ENCODE measurements at regions not wholly inside any gene's neighbourhood (a gene's known extent, or its start where the extent isn't known, plus 50 kb on each side); places are given as distances from the start of the nearest gene placed in this dataset.

GRCh38 chr22:47781427-47782111, 1019.1 kb downstream of the TBC1D22A start:
- H3K36me3 ChIP-seq (ENCODE audit: control insufficient read depth in 2 of 2, insufficient read depth in 2 of 2, low read length in 2 of 2) = no peaks in the 10 kb centered on the region
- H3K27ac ChIP-seq (ENCODE audit: low read depth in 2 of 2, low read length in 2 of 2) = no peak overlapping the region
- H3K27me3 ChIP-seq (ENCODE audit: control insufficient read depth in 2 of 2, insufficient read depth in 2 of 2, low read length in 2 of 2) = no peaks in the 10 kb centered on the region
- no peak overlapping the region for H3K9ac ChIP-seq (ENCODE audit: low read depth in 1 of 2, low read length in 2 of 2)
- H3K4me3 ChIP-seq (ENCODE audit: low read length in 2 of 2) = no peak overlapping the region
- no peaks in the 10 kb centered on the region for H3K4me1 ChIP-seq (ENCODE audit: control insufficient read depth in 2 of 2, insufficient read depth in 2 of 2, low read length in 2 of 2)
- H3K9me3 ChIP-seq (ENCODE audit: control insufficient read depth in 2 of 2, low read length in 2 of 2) = no peaks in the 10 kb centered on the region

GRCh38 chr22:47781024-47781423, 1018.6 kb downstream of the TBC1D22A start:
- Histone ChIP-seq H3K4me1 (ENCODE audit: control insufficient read depth in 2 of 2, insufficient read depth in 2 of 2, low read length in 2 of 2) (no peaks in the 10 kb centered on the region), H3K36me3 (ENCODE audit: control insufficient read depth in 2 of 2, insufficient read depth in 2 of 2, low read length in 2 of 2) (no peaks in the 10 kb centered on the region), H3K27ac (ENCODE audit: low read depth in 2 of 2, low read length in 2 of 2) (no peak overlapping the region), H3K9me3 (ENCODE audit: control insufficient read depth in 2 of 2, low read length in 2 of 2) (no peaks in the 10 kb centered on the region), H3K4me3 (ENCODE audit: low read length in 2 of 2) (no peak overlapping the region), H3K9ac (ENCODE audit: low read depth in 1 of 2, low read length in 2 of 2) (no peak overlapping the region), H3K27me3 (ENCODE audit: control insufficient read depth in 2 of 2, insufficient read depth in 2 of 2, low read length in 2 of 2) (no peaks in the 10 kb centered on the region)

GRCh38 chr22:47780281-47780875, 1017.9 kb downstream of the TBC1D22A start:
- Histone ChIP-seq H3K36me3 (ENCODE audit: control insufficient read depth in 2 of 2, insufficient read depth in 2 of 2, low read length in 2 of 2) (no peaks in the 10 kb centered on the region), H3K27me3 (ENCODE audit: control insufficient read depth in 2 of 2, insufficient read depth in 2 of 2, low read length in 2 of 2) (no peaks in the 10 kb centered on the region), H3K27ac (ENCODE audit: low read depth in 2 of 2, low read length in 2 of 2) (no peak overlapping the region)

GRCh38 chr22:47779474-47779873, 1017.0 kb downstream of the TBC1D22A start:
- H3K4me3 ChIP-seq (ENCODE audit: low read length in 2 of 2) = no peak overlapping the region
- H3K36me3 ChIP-seq (ENCODE audit: control insufficient read depth in 2 of 2, insufficient read depth in 2 of 2, low read length in 2 of 2) = no peaks in the 10 kb centered on the region
- no peak overlapping the region for H3K27ac ChIP-seq (ENCODE audit: low read depth in 2 of 2, low read length in 2 of 2)
- H3K4me1 ChIP-seq (ENCODE audit: control insufficient read depth in 2 of 2, insufficient read depth in 2 of 2, low read length in 2 of 2) = no peaks in the 10 kb centered on the region
- no peaks in the 10 kb centered on the region for H3K9me3 ChIP-seq (ENCODE audit: control insufficient read depth in 2 of 2, low read length in 2 of 2)
- H3K9ac ChIP-seq (ENCODE audit: low read depth in 1 of 2, low read length in 2 of 2) = no peak overlapping the region
- no peaks in the 10 kb centered on the region for H3K27me3 ChIP-seq (ENCODE audit: control insufficient read depth in 2 of 2, insufficient read depth in 2 of 2, low read length in 2 of 2)

More at GRCh38 chr22:47780281-47780875, 1017.9 kb downstream of the TBC1D22A start:
- Histone ChIP-seq H3K4me3 (ENCODE audit: low read length in 2 of 2) (no peak overlapping the region), H3K9ac (ENCODE audit: low read depth in 1 of 2, low read length in 2 of 2) (no peak overlapping the region), H3K4me1 (ENCODE audit: control insufficient read depth in 2 of 2, insufficient read depth in 2 of 2, low read length in 2 of 2) (no peaks in the 10 kb centered on the region), H3K9me3 (ENCODE audit: control insufficient read depth in 2 of 2, low read length in 2 of 2) (no peaks in the 10 kb centered on the region)

GRCh38 chr22:47778160-47778658, 1015.8 kb downstream of the TBC1D22A start:
- Histone ChIP-seq H3K4me3 (ENCODE audit: low read length in 2 of 2) (no peak overlapping the region), H3K4me1 (ENCODE audit: control insufficient read depth in 2 of 2, insufficient read depth in 2 of 2, low read length in 2 of 2) (no peaks in the 10 kb centered on the region), H3K9ac (ENCODE audit: low read depth in 1 of 2, low read length in 2 of 2) (no peak overlapping the region), H3K27ac (ENCODE audit: low read depth in 2 of 2, low read length in 2 of 2) (no peak overlapping the region), H3K27me3 (ENCODE audit: control insufficient read depth in 2 of 2, insufficient read depth in 2 of 2, low read length in 2 of 2) (no peaks in the 10 kb centered on the region), H3K9me3 (ENCODE audit: control insufficient read depth in 2 of 2, low read length in 2 of 2) (no peaks in the 10 kb centered on the region), H3K36me3 (ENCODE audit: control insufficient read depth in 2 of 2, insufficient read depth in 2 of 2, low read length in 2 of 2) (no peaks in the 10 kb centered on the region)

GRCh38 chr22:47777426-47777825, 1015.0 kb downstream of the TBC1D22A start:
- no peaks in the 10 kb centered on the region for H3K36me3 ChIP-seq (ENCODE audit: control insufficient read depth in 2 of 2, insufficient read depth in 2 of 2, low read length in 2 of 2)
- H3K27me3 ChIP-seq (ENCODE audit: control insufficient read depth in 2 of 2, insufficient read depth in 2 of 2, low read length in 2 of 2) = no peaks in the 10 kb centered on the region

GRCh38 chr22:47776329-47776728, 1013.9 kb downstream of the TBC1D22A start:
- H3K9ac ChIP-seq (ENCODE audit: low read depth in 1 of 2, low read length in 2 of 2) = no peak overlapping the region
- H3K36me3 ChIP-seq (ENCODE audit: control insufficient read depth in 2 of 2, insufficient read depth in 2 of 2, low read length in 2 of 2) = no peaks in the 10 kb centered on the region
- H3K9me3 ChIP-seq (ENCODE audit: control insufficient read depth in 2 of 2, low read length in 2 of 2) = no peaks in the 10 kb centered on the region
- H3K27ac ChIP-seq (ENCODE audit: low read depth in 2 of 2, low read length in 2 of 2) = no peak overlapping the region
- H3K4me1 ChIP-seq (ENCODE audit: control insufficient read depth in 2 of 2, insufficient read depth in 2 of 2, low read length in 2 of 2) = no peaks in the 10 kb centered on the region
- no peaks in the 10 kb centered on the region for H3K27me3 ChIP-seq (ENCODE audit: control insufficient read depth in 2 of 2, insufficient read depth in 2 of 2, low read length in 2 of 2)
- H3K4me3 ChIP-seq (ENCODE audit: low read length in 2 of 2) = no peak overlapping the region

More at GRCh38 chr22:47777426-47777825, 1015.0 kb downstream of the TBC1D22A start:
- no peak overlapping the region for H3K9ac ChIP-seq (ENCODE audit: low read depth in 1 of 2, low read length in 2 of 2)
- H3K4me3 ChIP-seq (ENCODE audit: low read length in 2 of 2) = no peak overlapping the region
- no peaks in the 10 kb centered on the region for H3K4me1 ChIP-seq (ENCODE audit: control insufficient read depth in 2 of 2, insufficient read depth in 2 of 2, low read length in 2 of 2)
- no peaks in the 10 kb centered on the region for H3K9me3 ChIP-seq (ENCODE audit: control insufficient read depth in 2 of 2, low read length in 2 of 2)
- H3K27ac ChIP-seq (ENCODE audit: low read depth in 2 of 2, low read length in 2 of 2) = no peak overlapping the region

GRCh38 chr22:47775686-47776085, 1013.2 kb downstream of the TBC1D22A start:
- Histone ChIP-seq H3K4me3 (ENCODE audit: low read length in 2 of 2) (no peak overlapping the region), H3K27me3 (ENCODE audit: control insufficient read depth in 2 of 2, insufficient read depth in 2 of 2, low read length in 2 of 2) (no peaks in the 10 kb centered on the region), H3K4me1 (ENCODE audit: control insufficient read depth in 2 of 2, insufficient read depth in 2 of 2, low read length in 2 of 2) (no peaks in the 10 kb centered on the region), H3K9me3 (ENCODE audit: control insufficient read depth in 2 of 2, low read length in 2 of 2) (no peaks in the 10 kb centered on the region), H3K36me3 (ENCODE audit: control insufficient read depth in 2 of 2, insufficient read depth in 2 of 2, low read length in 2 of 2) (no peaks in the 10 kb centered on the region), H3K9ac (ENCODE audit: low read depth in 1 of 2, low read length in 2 of 2) (no peak overlapping the region), H3K27ac (ENCODE audit: low read depth in 2 of 2, low read length in 2 of 2) (no peak overlapping the region)

GRCh38 chr22:47775191-47775590, 1012.7 kb downstream of the TBC1D22A start:
- no peaks in the 10 kb centered on the region for H3K27me3 ChIP-seq (ENCODE audit: control insufficient read depth in 2 of 2, insufficient read depth in 2 of 2, low read length in 2 of 2)
- no peak overlapping the region for H3K4me3 ChIP-seq (ENCODE audit: low read length in 2 of 2)
- H3K9ac ChIP-seq (ENCODE audit: low read depth in 1 of 2, low read length in 2 of 2) = no peak overlapping the region
- H3K27ac ChIP-seq (ENCODE audit: low read depth in 2 of 2, low read length in 2 of 2) = no peak overlapping the region
- no peaks in the 10 kb centered on the region for H3K9me3 ChIP-seq (ENCODE audit: control insufficient read depth in 2 of 2, low read length in 2 of 2)
- no peaks in the 10 kb centered on the region for H3K4me1 ChIP-seq (ENCODE audit: control insufficient read depth in 2 of 2, insufficient read depth in 2 of 2, low read length in 2 of 2)
- H3K36me3 ChIP-seq (ENCODE audit: control insufficient read depth in 2 of 2, insufficient read depth in 2 of 2, low read length in 2 of 2) = no peaks in the 10 kb centered on the region

GRCh38 chr22:47773635-47774034, 1011.2 kb downstream of the TBC1D22A start:
- H3K9me3 ChIP-seq (ENCODE audit: control insufficient read depth in 2 of 2, low read length in 2 of 2) = no peaks in the 10 kb centered on the region
- no peaks in the 10 kb centered on the region for H3K4me1 ChIP-seq (ENCODE audit: control insufficient read depth in 2 of 2, insufficient read depth in 2 of 2, low read length in 2 of 2)
- H3K36me3 ChIP-seq (ENCODE audit: control insufficient read depth in 2 of 2, insufficient read depth in 2 of 2, low read length in 2 of 2) = no peaks in the 10 kb centered on the region
- H3K4me3 ChIP-seq (ENCODE audit: low read length in 2 of 2) = no peak overlapping the region
- no peaks in the 10 kb centered on the region for H3K27me3 ChIP-seq (ENCODE audit: control insufficient read depth in 2 of 2, insufficient read depth in 2 of 2, low read length in 2 of 2)
- H3K27ac ChIP-seq (ENCODE audit: low read depth in 2 of 2, low read length in 2 of 2) = no peak overlapping the region
- H3K9ac ChIP-seq (ENCODE audit: low read depth in 1 of 2, low read length in 2 of 2) = no peak overlapping the region
